Stimulated activated CD8-positive, alpha-beta memory T cell treated with anti-CD3 and anti-CD28 coated beads, Interleukin-2, amount 100 ng/mL, for 48 hours (primary cell): ENCODE measurements at regions not wholly inside any gene's neighbourhood (a gene's known extent, or its start where the extent isn't known, plus 50 kb on each side); places are given as distances from the start of the nearest gene placed in this dataset.

Experiments used
- DNase-seq, 2 donors: peaks; one replicate each; pipeline ENCODE4 v3.0.0-alpha.2; 2020; ENCODE audit warnings: low read depth in 2 of 2

GRCh38 chr9:14396171-14396570 is 82.2 kb upstream of the NFIB start:
- no peak for DNase-seq

- DNase-seq, result no peak
Observed at GRCh38 chr9:14395317-14396082, 81.6 kb upstream of the NFIB start.

GRCh38 chr9:14393418-14393817 is 79.5 kb upstream of the NFIB start:
- no peak for DNase-seq

- DNase-seq, result no peak
Observed at GRCh38 chr9:14391620-14392019, 77.7 kb upstream of the NFIB start.

- DNase-seq, result no peak
Observed at GRCh38 chr9:14389657-14390056, 75.7 kb upstream of the NFIB start.

- DNase-seq, result no peak
Observed at GRCh38 chr9:14389146-14389545, 75.2 kb upstream of the NFIB start.

GRCh38 chr9:14383773-14384172 is 69.8 kb upstream of the NFIB start:
- no peak for DNase-seq

GRCh38 chr9:14383294-14383693 is 69.4 kb upstream of the NFIB start:
- DNase-seq, result no peak

- no peak for DNase-seq
Observed at GRCh38 chr9:14380061-14380836, 66.3 kb upstream of the NFIB start.

GRCh38 chr9:14379280-14379679 is 65.3 kb upstream of the NFIB start:
- DNase-seq, result no peak

GRCh38 chr9:14373706-14374105 is 59.8 kb upstream of the NFIB start:
- no peak for DNase-seq

- DNase-seq, result no peak
Observed at GRCh38 chr9:14373336-14373666, 59.4 kb upstream of the NFIB start.

GRCh38 chr9:14372437-14373335 is 58.7 kb upstream of the NFIB start:
- no peak for DNase-seq

GRCh38 chr9:14369011-14369410 is 55.1 kb upstream of the NFIB start:
- DNase-seq, result no peak

GRCh38 chr9:14366076-14366475 is 52.1 kb upstream of the NFIB start:
- no peak for DNase-seq

GRCh38 chr9:14365670-14366069 is 51.7 kb upstream of the NFIB start:
- no peak for DNase-seq
